ENCODE measurements at regions not wholly inside any gene's neighbourhood (a gene's known extent, or its start where the extent isn't known, plus 50 kb on each side); places are given as distances from the start of the nearest gene placed in this dataset.

- no peak overlapping the region for H3K4me3 ChIP-seq (replicated peaks in 1 of 3; ENCODE audit: low read depth in 2 of 3, low read length in 3 of 3)
- no peak overlapping the region for H3K27ac ChIP-seq (ENCODE audit: low read depth in 1 of 2, low read length in 2 of 2)
- Mint-ChIP-seq H3K36me3 (no peaks in the 10 kb centered on the region), H3K4me3 (no peak overlapping the region), H3K4me1 (no peaks in the 10 kb centered on the region), H3K27ac (no peak overlapping the region), H3K9me3 (peaks cover 17 to 35% (median 25%) of the 10 kb centered on the region in 7 donors), H3K27me3 (ENCODE audit: low read depth in 3 of 3) (peaks cover 0 to 3% (median 3%) of the 10 kb centered on the region in 3 donors)
- no peak overlapping the region for H2AFZ ChIP-seq (ENCODE audit: insufficient read depth, low read depth, low read length, poor library complexity, severe bottlenecking)
- peaks cover 18 to 20% of the 10 kb centered on the region in 2 donors for H3K9me3 ChIP-seq (replicated peaks in 1 of 2; ENCODE audit: control insufficient read depth in 1 of 2, insufficient read depth in 1 of 2, low read length in 2 of 2)
- no CpG with 5 or more reads among the region's 3 CpGs for WGBS (ENCODE audit: insufficient coverage)
- no peak overlapping the region for H3K9ac ChIP-seq (ENCODE audit: insufficient read depth, low read length, poor library complexity, severe bottlenecking)
- H3K36me3 ChIP-seq (replicated peaks in 1 of 2; ENCODE audit: control insufficient read depth in 1 of 2, insufficient read depth in 2 of 2, low read length in 2 of 2) = no peaks in the 10 kb centered on the region
- no peaks in the 10 kb centered on the region for H3K27me3 ChIP-seq (ENCODE audit: control insufficient read depth in 2 of 2, insufficient read depth in 2 of 2, low read length in 2 of 2)
- no peaks in the 10 kb centered on the region for H4K20me1 ChIP-seq (ENCODE audit: insufficient read depth, low read length)
- intact Hi-C loops (cut with micrococcal nuclease) = no loop called here
- no peak overlapping the region for H3K4me2 ChIP-seq (replicated peaks; ENCODE audit: extremely low read depth, low read length, poor library complexity, severe bottlenecking)
- no peaks in the 10 kb centered on the region for H3K79me2 ChIP-seq (ENCODE audit: insufficient read depth, low read length)
- no peak for TF ChIP-seq CTCF (IDR thresholded peaks at IDR 0.05)
- no peak for DNase-seq
- no peaks in the 10 kb centered on the region for H3K4me1 ChIP-seq (ENCODE audit: control insufficient read depth in 1 of 2, insufficient read depth in 2 of 2, low read length in 2 of 2)
These were observed 182.2 kb upstream of the GATB start for GRCh38 chr4:151942971-151943370.

- Histone ChIP-seq H3K4me1 (ENCODE audit: control insufficient read depth in 1 of 2, insufficient read depth in 2 of 2, low read length in 2 of 2) (no peaks in the 10 kb centered on the region), H3K79me2 (ENCODE audit: insufficient read depth, low read length) (no peaks in the 10 kb centered on the region), H3K4me3 (replicated peaks in 1 of 3; ENCODE audit: low read depth in 2 of 3, low read length in 3 of 3) (no peak overlapping the region), H2AFZ (ENCODE audit: insufficient read depth, low read depth, low read length, poor library complexity, severe bottlenecking) (no peak overlapping the region), H3K27me3 (ENCODE audit: control insufficient read depth in 2 of 2, insufficient read depth in 2 of 2, low read length in 2 of 2) (no peaks in the 10 kb centered on the region), H4K20me1 (ENCODE audit: insufficient read depth, low read length) (no peaks in the 10 kb centered on the region), H3K9ac (ENCODE audit: insufficient read depth, low read length, poor library complexity, severe bottlenecking) (no peak overlapping the region), H3K27ac (ENCODE audit: low read depth in 1 of 2, low read length in 2 of 2) (no peak overlapping the region), H3K36me3 (replicated peaks in 1 of 2; ENCODE audit: control insufficient read depth in 1 of 2, insufficient read depth in 2 of 2, low read length in 2 of 2) (no peaks in the 10 kb centered on the region), H3K4me2 (replicated peaks; ENCODE audit: extremely low read depth, low read length, poor library complexity, severe bottlenecking) (no peak overlapping the region), H3K9me3 (replicated peaks in 1 of 2; ENCODE audit: control insufficient read depth in 1 of 2, insufficient read depth in 1 of 2, low read length in 2 of 2) (peaks cover 3 to 5% of the 10 kb centered on the region in 2 donors)
- Mint-ChIP-seq H3K9me3 (peaks cover 3 to 17% (median 6%) of the 10 kb centered on the region in 7 donors), H3K4me1 (no peaks in the 10 kb centered on the region), H3K4me3 (no peak overlapping the region), H3K27ac (no peak overlapping the region), H3K27me3 (ENCODE audit: low read depth in 3 of 3) (peaks cover 3 to 6% (median 4%) of the 10 kb centered on the region in 3 donors), H3K36me3 (no peaks in the 10 kb centered on the region)
- no peak for TF ChIP-seq CTCF (IDR thresholded peaks at IDR 0.05)
- DNase-seq = no peak
- intact Hi-C loops (cut with micrococcal nuclease) = no loop called here
- 85% methylated on average over 1 of the region's 3 CpGs for WGBS (ENCODE audit: insufficient coverage)
These were observed 180.3 kb upstream of the GATB start for GRCh38 chr4:151940926-151941617.

Data from CD14-positive monocyte (primary cell).